Endothelial cell of umbilical vein (primary cell): ENCODE measurements at regions not wholly inside any gene's neighbourhood (a gene's known extent, or its start where the extent isn't known, plus 50 kb on each side); places are given as distances from the start of the nearest gene placed in this dataset.

Experiments used
- EZH2 ChIP-seq: IDR thresholded peaks from 2 replicates; pipeline ENCODE4 v1.6.1; 2012; ENCODE audit warnings: borderline replicate concordance, low read depth, mild to moderate bottlenecking, moderate library complexity, low read length, inconsistent platforms; ENCODE audit not compliant: severe bottlenecking
- GATA2 ChIP-seq: IDR thresholded peaks from 2 replicates; pipeline ENCODE4 v1.7.0; 2011; ENCODE audit warnings: low read depth, mild to moderate bottlenecking, moderate library complexity, mixed read lengths, low read length; ENCODE audit not compliant: insufficient read length, insufficient read depth
- JUN ChIP-seq: IDR thresholded peaks from 2 replicates; pipeline ENCODE4 v1.6.1; 2011; ENCODE audit warnings: borderline replicate concordance, low read depth; ENCODE audit not compliant: insufficient read length, insufficient read depth
- POLR2A ChIP-seq: IDR thresholded peaks from 2 replicates; pipeline ENCODE4 v1.6.1; 2012; ENCODE audit warnings: low read depth, mild to moderate bottlenecking, control low read depth, low read length
- POLR2AphosphoS5 ChIP-seq: IDR thresholded peaks from 2 replicates; pipeline ENCODE4 v1.6.1; 2012; ENCODE audit warnings: low read depth, mild to moderate bottlenecking, control low read depth, low read length, moderate library complexity; ENCODE audit not compliant: insufficient read depth
- TF ChIP-seq, protein P1 (sequence below), 2 donors: IDR thresholded peaks; 1 replicate in 1 of 2; 2 replicates in 1 of 2; pipeline ENCODE4 v1.5.1; 2011; ENCODE audit warnings: low read length in 2 of 2, mild to moderate bottlenecking in 2 of 2, moderate library complexity in 2 of 2, control low read depth in 1 of 2, inconsistent platforms in 1 of 2, low read depth in 1 of 2; ENCODE audit not compliant: insufficient read depth in 1 of 2; ENCODE audit errors: extremely low read depth in 1 of 2
- TF ChIP-seq, protein P2 (sequence below): IDR thresholded peaks from 2 replicates; pipeline ENCODE4 v1.6.1; 2011; ENCODE audit not compliant: insufficient read depth, insufficient read length

DNA sequence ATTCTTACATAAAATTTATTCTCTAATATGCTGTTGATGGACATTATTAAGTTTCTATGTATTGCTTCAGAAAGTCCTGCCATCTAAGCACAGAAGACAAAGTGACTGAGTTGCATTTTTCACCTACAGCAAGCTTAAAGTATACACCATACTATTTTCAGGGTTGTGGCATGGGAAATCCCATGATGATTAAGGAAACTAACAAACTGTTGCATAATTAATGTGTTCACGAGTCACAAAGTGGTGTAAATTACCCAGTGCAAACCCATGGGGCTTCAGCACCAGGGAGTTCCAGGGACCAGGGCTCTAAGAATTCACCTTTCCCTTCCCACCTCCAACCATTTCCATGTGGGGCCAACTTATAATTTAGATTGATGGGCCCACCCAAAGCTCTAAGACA lies 81.9 kb upstream of the NR5A2 start:
- no peak for TF ChIP-seq EZH2
- TF ChIP-seq, protein P1, sequence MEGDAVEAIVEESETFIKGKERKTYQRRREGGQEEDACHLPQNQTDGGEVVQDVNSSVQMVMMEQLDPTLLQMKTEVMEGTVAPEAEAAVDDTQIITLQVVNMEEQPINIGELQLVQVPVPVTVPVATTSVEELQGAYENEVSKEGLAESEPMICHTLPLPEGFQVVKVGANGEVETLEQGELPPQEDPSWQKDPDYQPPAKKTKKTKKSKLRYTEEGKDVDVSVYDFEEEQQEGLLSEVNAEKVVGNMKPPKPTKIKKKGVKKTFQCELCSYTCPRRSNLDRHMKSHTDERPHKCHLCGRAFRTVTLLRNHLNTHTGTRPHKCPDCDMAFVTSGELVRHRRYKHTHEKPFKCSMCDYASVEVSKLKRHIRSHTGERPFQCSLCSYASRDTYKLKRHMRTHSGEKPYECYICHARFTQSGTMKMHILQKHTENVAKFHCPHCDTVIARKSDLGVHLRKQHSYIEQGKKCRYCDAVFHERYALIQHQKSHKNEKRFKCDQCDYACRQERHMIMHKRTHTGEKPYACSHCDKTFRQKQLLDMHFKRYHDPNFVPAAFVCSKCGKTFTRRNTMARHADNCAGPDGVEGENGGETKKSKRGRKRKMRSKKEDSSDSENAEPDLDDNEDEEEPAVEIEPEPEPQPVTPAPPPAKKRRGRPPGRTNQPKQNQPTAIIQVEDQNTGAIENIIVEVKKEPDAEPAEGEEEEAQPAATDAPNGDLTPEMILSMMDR (IDR thresholded peaks at IDR 0.05; ENCODE audit: extremely low read depth in 1 of 2, insufficient read depth in 1 of 2, low read depth in 1 of 2, low read length in 2 of 2), result no peak
- TF ChIP-seq POLR2A, result no peak
- no peak for TF ChIP-seq GATA2
- no peak for TF ChIP-seq POLR2AphosphoS5
- TF ChIP-seq, protein P2, sequence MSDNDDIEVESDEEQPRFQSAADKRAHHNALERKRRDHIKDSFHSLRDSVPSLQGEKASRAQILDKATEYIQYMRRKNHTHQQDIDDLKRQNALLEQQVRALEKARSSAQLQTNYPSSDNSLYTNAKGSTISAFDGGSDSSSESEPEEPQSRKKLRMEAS, result no peak
- TF ChIP-seq JUN, result no peak
